Smooth muscle cell (in vitro differentiated cells): ENCODE measurements at regions not wholly inside any gene's neighbourhood (a gene's known extent, or its start where the extent isn't known, plus 50 kb on each side); places are given as distances from the start of the nearest gene placed in this dataset.

Experiments used
- DNase-seq: peaks from one replicate; lab custom pipeline; 2025; ENCODE audit not compliant: unreplicated experiment; lab: John Stamatoyannopoulos, UW
- H2AFZ ChIP-seq: fragments of 200-600 bp; sonication (generic); 2 replicates; pipeline ENCODE4 v1.6.0; 2016; ENCODE audit warnings: antibody characterized with exemption, low read depth, mild to moderate bottlenecking
- H3F3A ChIP-seq: fragments of 200-600 bp; sonication (generic); 2 replicates; pipeline ENCODE4 v1.6.0; 2017; ENCODE audit warnings: antibody characterized with exemption, low read depth
- H3K27ac ChIP-seq: fragments of 200-600 bp; sonication (generic); 2 replicates; pipeline ENCODE4 v1.5.1; 2016; ENCODE audit warnings: low read depth, mild to moderate bottlenecking
- H3K27me3 ChIP-seq: fragments of 200-600 bp; sonication (generic); 2 replicates; pipeline ENCODE4 v1.6.1; 2016; ENCODE audit warnings: low read depth, mild to moderate bottlenecking
- H3K36me3 ChIP-seq: fragments of 200-600 bp; sonication (generic); 2 replicates; pipeline ENCODE4 v1.5.1; 2016; ENCODE audit warnings: low read depth
- H3K4me1 ChIP-seq: fragments of 200-600 bp; sonication (generic); 2 replicates; pipeline ENCODE4 v1.5.1; 2016; ENCODE audit warnings: low read depth
- H3K4me2 ChIP-seq: fragments of 200-600 bp; sonication (generic); 2 replicates; pipeline ENCODE4 v1.6.0; 2016; ENCODE audit warnings: mild to moderate bottlenecking
- H3K4me3 ChIP-seq: fragments of 200-600 bp; sonication (generic); 2 replicates; pipeline ENCODE4 v1.5.1; 2016; ENCODE audit warnings: mild to moderate bottlenecking
- H3K79me2 ChIP-seq: fragments of 200-600 bp; sonication (generic); 2 replicates; pipeline ENCODE4 v1.6.0; 2016; ENCODE audit warnings: low read depth, mild to moderate bottlenecking
- H3K9ac ChIP-seq: fragments of 200-600 bp; sonication (generic); 2 replicates; pipeline ENCODE4 v1.6.0; 2016; ENCODE audit warnings: low read depth
- H3K9me3 ChIP-seq: fragments of 200-600 bp; sonication (generic); replicated peaks from 2 replicates; pipeline ENCODE4 v1.5.1; 2016; ENCODE audit warnings: low read depth
- H4K20me1 ChIP-seq: fragments of 200-600 bp; sonication (generic); 2 replicates; pipeline ENCODE4 v1.6.0; 2016; ENCODE audit warnings: low read depth
- CTCF ChIP-seq: fragments of 200-600 bp; sonication (generic); IDR thresholded peaks from 2 replicates; pipeline ENCODE4 v1.5.1; 2017; ENCODE audit warnings: borderline replicate concordance, mild to moderate bottlenecking, antibody characterized with exemption; ENCODE audit not compliant: insufficient read depth, poor library complexity, severe bottlenecking
- WGBS: methylation state at CpG from one replicate; pipeline ENCODE4 v1.1.7; 2016; ENCODE audit warnings: low lambda C conversion rate; 5-methylcytosine and 5-hydroxymethylcytosine counted together

- no peaks in the 10 kb centered on the region for H4K20me1 ChIP-seq
- no peaks in the 10 kb centered on the region for H3K27me3 ChIP-seq
- TF ChIP-seq CTCF = no peak
- H3K27ac ChIP-seq = no peak overlapping the region
- no peaks in the 10 kb centered on the region for H3K36me3 ChIP-seq
- no peak overlapping the region for H3K9ac ChIP-seq
- no peak overlapping the region for H3K4me3 ChIP-seq
- H3K9me3 ChIP-seq = no peaks in the 10 kb centered on the region
- H3K4me1 ChIP-seq = no peaks in the 10 kb centered on the region
- 88% methylated on average over 6 of the region's 6 CpGs for WGBS
- H3K4me2 ChIP-seq = no peak overlapping the region
- H2AFZ ChIP-seq = no peak overlapping the region
- no peaks in the 10 kb centered on the region for H3F3A ChIP-seq
- no peak for DNase-seq
- no peaks in the 10 kb centered on the region for H3K79me2 ChIP-seq
These were observed 268.8 kb upstream of the GATB start for GRCh38 chr4:152029631-152030030.

- whole genome bisulfite sequencing = 95% methylated on average over 1 of the region's 1 CpG
- Histone ChIP-seq H3K79me2 (no peaks in the 10 kb centered on the region), H3K4me2 (no peak overlapping the region), H3K36me3 (no peaks in the 10 kb centered on the region), H4K20me1 (no peaks in the 10 kb centered on the region), H3K4me3 (no peak overlapping the region), H3K27ac (no peak overlapping the region), H2AFZ (no peak overlapping the region), H3K9ac (no peak overlapping the region), H3F3A (no peaks in the 10 kb centered on the region), H3K9me3 (no peaks in the 10 kb centered on the region), H3K4me1 (no peaks in the 10 kb centered on the region), H3K27me3 (no peaks in the 10 kb centered on the region)
- no peak for DNase-seq
- TF ChIP-seq CTCF = no peak
These were observed 267.3 kb upstream of the GATB start for GRCh38 chr4:152028131-152028530.

GRCh38 chr4:152024881-152025280, 264.1 kb upstream of the GATB start:
- Histone ChIP-seq H3K4me1 (no peaks in the 10 kb centered on the region), H3K4me3 (no peak overlapping the region), H2AFZ (no peak overlapping the region), H3K4me2 (no peak overlapping the region), H3K9me3 (no peaks in the 10 kb centered on the region), H3K79me2 (no peaks in the 10 kb centered on the region), H3K9ac (no peak overlapping the region), H3K27me3 (no peaks in the 10 kb centered on the region), H3K36me3 (no peaks in the 10 kb centered on the region), H4K20me1 (no peaks in the 10 kb centered on the region), H3F3A (no peaks in the 10 kb centered on the region), H3K27ac (no peak overlapping the region)
- DNase-seq = no peak
- TF ChIP-seq CTCF = no peak

DNA sequence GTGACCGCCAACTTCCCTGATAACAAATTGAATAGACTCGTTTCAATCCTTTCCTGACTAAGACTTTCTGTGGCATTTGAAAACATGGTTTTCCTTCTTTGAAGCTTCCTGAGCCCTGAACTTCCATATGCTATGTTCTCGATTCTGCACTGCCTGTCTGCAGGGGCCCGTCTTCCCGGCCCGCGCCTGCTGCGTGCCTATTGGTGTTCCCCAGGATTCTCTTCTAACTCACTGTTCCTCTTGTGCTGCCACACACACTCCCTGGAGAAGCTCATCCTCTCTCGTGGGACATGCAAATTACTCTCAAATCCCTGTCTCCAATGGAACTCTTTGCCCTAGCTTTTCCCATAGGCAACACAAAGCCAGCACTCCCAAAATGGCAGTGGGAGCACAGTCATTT, 262.9 kb upstream of the GATB start:
- Histone ChIP-seq H4K20me1 (no peaks in the 10 kb centered on the region), H3F3A (no peaks in the 10 kb centered on the region), H3K79me2 (no peaks in the 10 kb centered on the region), H3K4me3 (no peak overlapping the region), H3K9me3 (no peaks in the 10 kb centered on the region), H3K4me2 (no peak overlapping the region), H2AFZ (no peak overlapping the region), H3K27ac (no peak overlapping the region), H3K9ac (no peak overlapping the region), H3K36me3 (no peaks in the 10 kb centered on the region), H3K4me1 (no peaks in the 10 kb centered on the region), H3K27me3 (no peaks in the 10 kb centered on the region)
- no peak for DNase-seq
- TF ChIP-seq CTCF = no peak
- WGBS = 71% methylated on average over 9 of the region's 9 CpGs
